SU-DHL-6 (cell line): ENCODE measurements at regions not wholly inside any gene's neighbourhood (a gene's known extent, or its start where the extent isn't known, plus 50 kb on each side); places are given as distances from the start of the nearest gene placed in this dataset.

ENCODE experiments used
- H2AFZ ChIP-seq: fragments of 200-600 bp; sonication (generic); 2 replicates; pipeline ENCODE4 v1.6.1; 2014; ENCODE audit warnings: low read depth, mild to moderate bottlenecking, moderate library complexity, mixed read lengths, antibody characterized with exemption, low read length; ENCODE audit not compliant: severe bottlenecking
- H3F3A ChIP-seq: fragments of 200-600 bp; shearing (Covaris generic); 2 replicates; pipeline ENCODE4 v1.6.0; 2016; ENCODE audit warnings: antibody characterized with exemption, mild to moderate bottlenecking; ENCODE audit not compliant: insufficient read depth
- H3K27ac ChIP-seq: fragments of 200-600 bp; sonication (generic); 2 replicates; pipeline ENCODE4 v1.5.1; 2016; ENCODE audit warnings: low read depth, mild to moderate bottlenecking, low read length, moderate library complexity, mixed read lengths
- H3K27me3 ChIP-seq: fragments of 200-600 bp; sonication (generic), shearing (Covaris generic); 2 replicates; pipeline ENCODE4 v1.6.0; 2014; ENCODE audit warnings: mild to moderate bottlenecking, low read length
- H3K36me3 ChIP-seq: fragments of 200-600 bp; sonication (generic); 2 replicates; pipeline ENCODE4 v1.6.1; 2014; ENCODE audit warnings: mild to moderate bottlenecking, low read length, mixed read lengths
- H3K4me2 ChIP-seq: fragments of 300-600, 200-600 bp; shearing (Covaris generic), sonication (generic); 2 replicates; pipeline ENCODE4 v1.6.0; 2014; ENCODE audit warnings: low read length, low read depth, mild to moderate bottlenecking; ENCODE audit not compliant: poor library complexity, severe bottlenecking
- H3K4me3 ChIP-seq: fragments of 200-600 bp; sonication (generic); 2 replicates; pipeline ENCODE4 v1.5.1; 2014; ENCODE audit warnings: antibody characterized with exemption, low read length, mild to moderate bottlenecking, mixed read lengths; ENCODE audit not compliant: insufficient read depth, poor library complexity, severe bottlenecking
- H3K79me2 ChIP-seq: fragments of 200-600 bp; sonication (generic); 2 replicates; pipeline ENCODE4 v1.6.1; 2014; ENCODE audit warnings: mild to moderate bottlenecking, low read length, moderate library complexity; ENCODE audit not compliant: insufficient read depth
- H3K9ac ChIP-seq: fragments of 200-600 bp; sonication (generic); 2 replicates; pipeline ENCODE4 v1.7.0; 2014; ENCODE audit warnings: mild to moderate bottlenecking, low read length
- H3K9me2 ChIP-seq: fragments of 200-600 bp; sonication (generic); replicated peaks from 2 replicates; pipeline ENCODE4 v1.6.1; 2014; ENCODE audit warnings: low read length; ENCODE audit not compliant: insufficient read depth
- H3K9me3 ChIP-seq: fragments of 200-600 bp; sonication (generic); 2 replicates; pipeline ENCODE4 v1.6.1; 2014; ENCODE audit warnings: low read length, mixed read lengths; ENCODE audit not compliant: insufficient read depth
- H4K20me1 ChIP-seq: fragments of 200-600 bp; sonication (generic); 2 replicates; pipeline ENCODE4 v1.6.1; 2014; ENCODE audit warnings: low read depth, mild to moderate bottlenecking, antibody characterized with exemption, low read length, moderate library complexity, mixed read lengths
- EZH2phosphoT487 ChIP-seq: fragments of 200-600 bp; sonication (generic), shearing (Covaris generic); conservative IDR thresholded peaks from 2 replicates; pipeline ENCODE4 v1.6.1; 2018; ENCODE audit warnings: mild to moderate bottlenecking, antibody characterized with exemption, low read length, moderate library complexity, mixed read lengths
- TF ChIP-seq, protein P1 (sequence below): fragments of 200-600 bp; sonication (generic); IDR thresholded peaks from one replicate; pipeline ENCODE4 v1.5.1; 2017; ENCODE audit warnings: antibody characterized with exemption, mild to moderate bottlenecking, low read length, moderate library complexity; ENCODE audit not compliant: insufficient read depth, poor library complexity, severe bottlenecking

DNA sequence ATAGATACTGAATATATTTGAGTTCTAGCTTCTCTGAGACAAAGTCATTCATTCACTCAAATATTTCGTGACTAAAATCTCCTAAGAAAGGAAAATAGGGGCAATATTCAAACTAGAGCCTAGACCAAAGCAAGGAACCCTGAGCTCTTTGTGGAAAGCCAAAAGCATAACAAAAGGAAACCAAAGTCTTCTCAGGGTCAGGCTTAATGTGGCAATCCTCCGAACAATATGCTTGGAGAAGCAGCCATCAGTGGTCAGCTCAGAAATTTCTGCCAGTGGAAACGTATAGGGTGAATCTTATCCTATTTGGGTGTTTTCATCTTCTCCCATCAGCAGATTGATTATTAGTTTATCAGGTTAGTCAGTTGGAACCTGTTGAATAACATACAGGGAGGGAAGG, 151.3 kb upstream of the SLC13A1 start:
- Histone ChIP-seq H3K4me3 (no peak overlapping the region), H3K27me3 (no peaks in the 10 kb centered on the region), H3K27ac (no peak overlapping the region), H3K79me2 (no peaks in the 10 kb centered on the region), H3K9ac (no peak overlapping the region), H3F3A (no peaks in the 10 kb centered on the region), H3K9me3 (no peaks in the 10 kb centered on the region), H3K36me3 (no peaks in the 10 kb centered on the region), H3K9me2 (no peaks in the 10 kb centered on the region), H2AFZ (no peak overlapping the region), H3K4me2 (no peak overlapping the region), H4K20me1 (no peaks in the 10 kb centered on the region)
- TF ChIP-seq, protein P1, sequence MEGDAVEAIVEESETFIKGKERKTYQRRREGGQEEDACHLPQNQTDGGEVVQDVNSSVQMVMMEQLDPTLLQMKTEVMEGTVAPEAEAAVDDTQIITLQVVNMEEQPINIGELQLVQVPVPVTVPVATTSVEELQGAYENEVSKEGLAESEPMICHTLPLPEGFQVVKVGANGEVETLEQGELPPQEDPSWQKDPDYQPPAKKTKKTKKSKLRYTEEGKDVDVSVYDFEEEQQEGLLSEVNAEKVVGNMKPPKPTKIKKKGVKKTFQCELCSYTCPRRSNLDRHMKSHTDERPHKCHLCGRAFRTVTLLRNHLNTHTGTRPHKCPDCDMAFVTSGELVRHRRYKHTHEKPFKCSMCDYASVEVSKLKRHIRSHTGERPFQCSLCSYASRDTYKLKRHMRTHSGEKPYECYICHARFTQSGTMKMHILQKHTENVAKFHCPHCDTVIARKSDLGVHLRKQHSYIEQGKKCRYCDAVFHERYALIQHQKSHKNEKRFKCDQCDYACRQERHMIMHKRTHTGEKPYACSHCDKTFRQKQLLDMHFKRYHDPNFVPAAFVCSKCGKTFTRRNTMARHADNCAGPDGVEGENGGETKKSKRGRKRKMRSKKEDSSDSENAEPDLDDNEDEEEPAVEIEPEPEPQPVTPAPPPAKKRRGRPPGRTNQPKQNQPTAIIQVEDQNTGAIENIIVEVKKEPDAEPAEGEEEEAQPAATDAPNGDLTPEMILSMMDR: no peak
- no peak for TF ChIP-seq EZH2phosphoT487

DNA sequence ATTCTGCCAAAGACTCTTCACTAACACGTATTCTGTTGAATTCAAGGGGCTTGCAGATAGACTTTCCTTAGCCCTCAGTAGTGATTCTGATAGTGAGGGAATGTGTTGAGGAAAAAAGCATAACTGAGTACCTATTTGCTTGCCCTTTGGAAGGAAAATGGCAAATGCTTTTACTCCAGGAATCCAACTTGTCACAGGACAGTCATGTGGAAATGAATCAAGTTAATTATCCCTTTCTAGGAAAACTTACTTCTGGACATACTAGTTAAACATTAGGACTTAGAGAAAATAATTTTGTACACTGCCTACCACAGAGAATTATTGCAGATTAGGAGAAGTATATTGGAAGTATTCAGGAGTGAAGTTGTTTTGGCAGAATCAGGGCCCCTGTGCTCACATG, 148.9 kb upstream of the SLC13A1 start:
- H3K36me3 ChIP-seq: no peaks in the 10 kb centered on the region
- no peaks in the 10 kb centered on the region for H3K9me3 ChIP-seq
- H3K4me3 ChIP-seq: no peak overlapping the region
- no peaks in the 10 kb centered on the region for H3K79me2 ChIP-seq
- H4K20me1 ChIP-seq: no peaks in the 10 kb centered on the region
- H3K9me2 ChIP-seq: no peaks in the 10 kb centered on the region
- no peaks in the 10 kb centered on the region for H3F3A ChIP-seq
- H3K27ac ChIP-seq: no peak overlapping the region
- no peaks in the 10 kb centered on the region for H3K27me3 ChIP-seq
- H2AFZ ChIP-seq: no peak overlapping the region
- no peak overlapping the region for H3K4me2 ChIP-seq
- TF ChIP-seq, protein P1: no peak
- TF ChIP-seq EZH2phosphoT487: no peak
- H3K9ac ChIP-seq: no peak overlapping the region

DNA sequence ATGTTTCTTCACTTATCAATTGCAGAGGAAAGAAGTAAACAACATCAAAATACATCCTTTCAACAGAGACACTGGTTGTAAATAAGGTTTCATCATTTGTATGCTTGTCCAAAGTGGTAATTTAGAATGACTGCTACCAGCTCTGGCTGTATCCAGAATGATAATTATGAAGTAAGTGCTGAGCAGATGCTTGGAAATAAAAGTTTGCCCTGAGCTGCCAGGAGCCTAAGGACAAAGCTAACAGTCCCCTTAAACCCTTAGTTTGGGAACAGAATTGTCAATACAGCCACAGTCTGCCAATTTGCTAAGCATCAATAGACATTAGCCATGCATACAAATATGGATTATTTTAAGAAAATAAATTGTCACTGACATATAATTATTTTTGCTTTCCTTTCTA, 147.0 kb upstream of the SLC13A1 start:
- TF ChIP-seq EZH2phosphoT487: no peak
- TF ChIP-seq, protein P1: no peak
- no peaks in the 10 kb centered on the region for H3K79me2 ChIP-seq
- no peak overlapping the region for H3K9ac ChIP-seq
- no peak overlapping the region for H3K4me2 ChIP-seq
- no peaks in the 10 kb centered on the region for H3K27me3 ChIP-seq
- no peak overlapping the region for H3K4me3 ChIP-seq
- H3K9me2 ChIP-seq: no peaks in the 10 kb centered on the region
- no peaks in the 10 kb centered on the region for H4K20me1 ChIP-seq
- no peaks in the 10 kb centered on the region for H3K9me3 ChIP-seq
- H3K36me3 ChIP-seq: no peaks in the 10 kb centered on the region
- no peaks in the 10 kb centered on the region for H3F3A ChIP-seq
- H3K27ac ChIP-seq: no peak overlapping the region
- H2AFZ ChIP-seq: no peak overlapping the region

DNA sequence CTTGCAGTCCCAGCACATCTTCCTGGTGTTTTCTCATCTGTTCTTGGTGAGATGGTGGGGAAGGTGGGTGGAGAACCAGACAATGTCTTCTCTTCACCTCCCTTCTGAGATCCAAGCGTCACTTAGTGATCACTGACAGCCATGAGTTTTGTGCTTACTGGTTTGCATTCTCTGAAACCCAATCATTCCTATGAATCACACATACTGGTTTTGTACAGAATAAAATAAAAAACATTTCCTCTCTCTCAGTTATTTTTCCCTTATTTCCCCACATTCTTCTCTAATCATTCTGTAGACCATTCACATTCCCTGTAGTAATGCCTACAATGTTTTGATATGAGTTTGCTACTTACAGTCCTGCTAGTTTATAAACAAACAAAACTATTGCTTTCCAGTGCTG, 143.8 kb upstream of the SLC13A1 start:
- no peak overlapping the region for H3K4me3 ChIP-seq
- no peaks in the 10 kb centered on the region for H3F3A ChIP-seq
- H3K27ac ChIP-seq: no peak overlapping the region
- no peaks in the 10 kb centered on the region for H3K36me3 ChIP-seq
- no peaks in the 10 kb centered on the region for H3K79me2 ChIP-seq
- H3K27me3 ChIP-seq: no peaks in the 10 kb centered on the region
- no peaks in the 10 kb centered on the region for H4K20me1 ChIP-seq
- no peak overlapping the region for H3K9ac ChIP-seq
- H3K4me2 ChIP-seq: no peak overlapping the region
- H2AFZ ChIP-seq: no peak overlapping the region
- no peaks in the 10 kb centered on the region for H3K9me3 ChIP-seq
- TF ChIP-seq EZH2phosphoT487: no peak
- TF ChIP-seq, protein P1: no peak
- no peaks in the 10 kb centered on the region for H3K9me2 ChIP-seq
